GM12875 (cell line): ENCODE measurements at regions not wholly inside any gene's neighbourhood (a gene's known extent, or its start where the extent isn't known, plus 50 kb on each side); places are given as distances from the start of the nearest gene placed in this dataset.

ENCODE experiments used
- H3K4me3 ChIP-seq: one replicate; pipeline ENCODE4 v1.5.1; 2011; ENCODE audit warnings: low read depth, low read length, control low read depth
- CTCF ChIP-seq: IDR thresholded peaks from 2 replicates; pipeline ENCODE4 v1.5.1; 2011; ENCODE audit warnings: low read depth, mild to moderate bottlenecking, control low read depth, inconsistent platforms, low read length, moderate library complexity, borderline replicate concordance; ENCODE audit not compliant: insufficient read depth

GRCh38 chr11:23257556-23257955 is 397.3 kb upstream of the CCDC179 start:
- no peak overlapping the region for H3K4me3 ChIP-seq
- TF ChIP-seq CTCF: no peak

GRCh38 chr11:23263466-23263865 is 403.2 kb upstream of the CCDC179 start:
- H3K4me3 ChIP-seq: no peak overlapping the region
- no peak for TF ChIP-seq CTCF

GRCh38 chr11:23272095-23272494 is 411.8 kb upstream of the CCDC179 start:
- no peak overlapping the region for H3K4me3 ChIP-seq
- no peak for TF ChIP-seq CTCF

- TF ChIP-seq CTCF: no peak
- no peak overlapping the region for H3K4me3 ChIP-seq
These were observed 417.8 kb upstream of the CCDC179 start for GRCh38 chr11:23278121-23278520.

- no peak overlapping the region for H3K4me3 ChIP-seq
- no peak for TF ChIP-seq CTCF
These were observed 419.8 kb upstream of the CCDC179 start for GRCh38 chr11:23280088-23280487.

- H3K4me3 ChIP-seq: no peak overlapping the region
- TF ChIP-seq CTCF: no peak
These were observed 423.4 kb upstream of the CCDC179 start for GRCh38 chr11:23283666-23284065.

GRCh38 chr11:23284631-23285030 is 424.4 kb upstream of the CCDC179 start:
- no peak for TF ChIP-seq CTCF
- H3K4me3 ChIP-seq: no peak overlapping the region
